HG03342 (cell line): ENCODE measurements at regions not wholly inside any gene's neighbourhood (a gene's known extent, or its start where the extent isn't known, plus 50 kb on each side); places are given as distances from the start of the nearest gene placed in this dataset.

ENCODE experiments used
- ATAC-seq: cut with Tn5 transposase; IDR thresholded peaks from one replicate; pipeline ENCODE4 v1.9.1; 2021; ENCODE audit warnings: mild to moderate bottlenecking, moderate library complexity; ENCODE audit not compliant: unreplicated experiment

DNA sequence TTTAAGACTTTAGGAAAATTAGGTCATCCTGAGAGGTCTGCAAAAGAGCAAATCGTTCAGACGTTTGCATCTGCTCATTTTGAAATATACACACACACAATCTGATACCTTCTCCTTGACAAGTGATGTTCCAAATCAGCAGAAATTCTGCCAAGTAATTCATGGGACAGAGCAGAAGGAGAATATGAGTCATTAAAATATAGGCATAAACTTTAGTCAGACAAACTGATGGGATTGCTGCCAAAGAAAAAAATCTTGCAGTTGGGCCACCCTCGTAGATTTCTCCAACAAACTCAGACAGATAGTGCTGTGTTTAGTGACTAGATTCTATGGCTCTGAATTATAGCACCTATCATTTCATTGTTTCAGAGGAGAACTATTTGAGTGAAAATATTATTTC is 336.3 kb downstream of the NYAP2 start:
- ATAC-seq, result no peak

DNA sequence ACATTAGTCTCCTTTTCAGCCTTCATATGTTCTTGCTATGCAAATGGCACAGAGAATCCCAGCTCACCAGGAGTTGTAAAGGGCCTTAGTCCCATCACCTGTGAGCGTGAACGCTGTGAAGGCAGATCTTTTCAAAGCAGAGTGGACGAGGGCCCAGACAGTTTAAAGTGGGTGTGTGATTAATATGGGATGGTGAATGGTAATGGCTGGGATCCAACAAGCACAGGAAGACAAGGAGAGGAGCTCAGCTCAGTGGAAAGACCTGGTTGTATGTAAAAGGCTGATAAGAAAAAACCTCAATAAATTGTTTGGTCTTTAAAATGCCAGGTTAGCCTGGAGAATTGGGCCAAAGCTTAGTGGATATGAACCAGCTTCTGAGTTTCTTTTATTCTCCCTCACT is 326.2 kb downstream of the NYAP2 start:
- ATAC-seq, result no peak
